ENCODE measurements at regions not wholly inside any gene's neighbourhood (a gene's known extent, or its start where the extent isn't known, plus 50 kb on each side); places are given as distances from the start of the nearest gene placed in this dataset.

DNA sequence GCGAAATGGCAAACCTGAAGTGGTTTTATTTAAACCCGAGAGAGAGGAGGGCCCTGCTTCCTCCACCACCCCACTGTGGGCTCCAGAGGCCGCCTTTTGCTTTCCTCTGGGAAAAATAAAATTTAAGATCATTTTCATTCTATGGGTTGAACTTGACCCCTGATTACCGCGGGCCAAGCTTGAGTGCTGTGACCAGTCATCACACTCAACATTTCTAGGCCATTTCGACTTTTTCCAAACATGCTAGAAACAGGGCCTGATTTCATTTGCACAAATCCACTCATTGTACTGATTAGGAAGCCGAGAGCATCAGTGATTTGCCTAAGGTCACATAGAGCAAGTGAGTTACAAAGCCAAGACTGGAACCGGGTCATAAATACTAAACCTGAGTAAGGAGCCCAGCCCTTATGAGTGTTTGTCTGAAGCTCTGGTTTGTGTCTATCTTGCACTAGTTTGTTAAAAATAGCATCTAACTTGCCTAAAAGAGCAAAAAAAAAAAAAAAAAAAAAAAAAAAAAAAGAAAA, 179.7 kb downstream of the DLL1 start:
- H3K36me3 Mint-ChIP-seq (ENCODE audit: insufficient read depth): no peaks in the 10 kb centered on the region
- H3K9me3 Mint-ChIP-seq (ENCODE audit: low read depth): no peaks in the 10 kb centered on the region
- DNase-seq (ENCODE audit: low spot score, unreplicated experiment): no peak
- no peak overlapping the region for H3K4me3 Mint-ChIP-seq (ENCODE audit: low read depth)
- TF ChIP-seq, protein P1, sequence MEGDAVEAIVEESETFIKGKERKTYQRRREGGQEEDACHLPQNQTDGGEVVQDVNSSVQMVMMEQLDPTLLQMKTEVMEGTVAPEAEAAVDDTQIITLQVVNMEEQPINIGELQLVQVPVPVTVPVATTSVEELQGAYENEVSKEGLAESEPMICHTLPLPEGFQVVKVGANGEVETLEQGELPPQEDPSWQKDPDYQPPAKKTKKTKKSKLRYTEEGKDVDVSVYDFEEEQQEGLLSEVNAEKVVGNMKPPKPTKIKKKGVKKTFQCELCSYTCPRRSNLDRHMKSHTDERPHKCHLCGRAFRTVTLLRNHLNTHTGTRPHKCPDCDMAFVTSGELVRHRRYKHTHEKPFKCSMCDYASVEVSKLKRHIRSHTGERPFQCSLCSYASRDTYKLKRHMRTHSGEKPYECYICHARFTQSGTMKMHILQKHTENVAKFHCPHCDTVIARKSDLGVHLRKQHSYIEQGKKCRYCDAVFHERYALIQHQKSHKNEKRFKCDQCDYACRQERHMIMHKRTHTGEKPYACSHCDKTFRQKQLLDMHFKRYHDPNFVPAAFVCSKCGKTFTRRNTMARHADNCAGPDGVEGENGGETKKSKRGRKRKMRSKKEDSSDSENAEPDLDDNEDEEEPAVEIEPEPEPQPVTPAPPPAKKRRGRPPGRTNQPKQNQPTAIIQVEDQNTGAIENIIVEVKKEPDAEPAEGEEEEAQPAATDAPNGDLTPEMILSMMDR (IDR thresholded peaks at IDR 0.05; ENCODE audit: unreplicated experiment): no peak
- no peak overlapping the region for H3K27ac Mint-ChIP-seq
- H3K4me1 Mint-ChIP-seq (ENCODE audit: low read depth): no peaks in the 10 kb centered on the region
- H3K27me3 Mint-ChIP-seq: peaks cover 25% of the 10 kb centered on the region

DNA sequence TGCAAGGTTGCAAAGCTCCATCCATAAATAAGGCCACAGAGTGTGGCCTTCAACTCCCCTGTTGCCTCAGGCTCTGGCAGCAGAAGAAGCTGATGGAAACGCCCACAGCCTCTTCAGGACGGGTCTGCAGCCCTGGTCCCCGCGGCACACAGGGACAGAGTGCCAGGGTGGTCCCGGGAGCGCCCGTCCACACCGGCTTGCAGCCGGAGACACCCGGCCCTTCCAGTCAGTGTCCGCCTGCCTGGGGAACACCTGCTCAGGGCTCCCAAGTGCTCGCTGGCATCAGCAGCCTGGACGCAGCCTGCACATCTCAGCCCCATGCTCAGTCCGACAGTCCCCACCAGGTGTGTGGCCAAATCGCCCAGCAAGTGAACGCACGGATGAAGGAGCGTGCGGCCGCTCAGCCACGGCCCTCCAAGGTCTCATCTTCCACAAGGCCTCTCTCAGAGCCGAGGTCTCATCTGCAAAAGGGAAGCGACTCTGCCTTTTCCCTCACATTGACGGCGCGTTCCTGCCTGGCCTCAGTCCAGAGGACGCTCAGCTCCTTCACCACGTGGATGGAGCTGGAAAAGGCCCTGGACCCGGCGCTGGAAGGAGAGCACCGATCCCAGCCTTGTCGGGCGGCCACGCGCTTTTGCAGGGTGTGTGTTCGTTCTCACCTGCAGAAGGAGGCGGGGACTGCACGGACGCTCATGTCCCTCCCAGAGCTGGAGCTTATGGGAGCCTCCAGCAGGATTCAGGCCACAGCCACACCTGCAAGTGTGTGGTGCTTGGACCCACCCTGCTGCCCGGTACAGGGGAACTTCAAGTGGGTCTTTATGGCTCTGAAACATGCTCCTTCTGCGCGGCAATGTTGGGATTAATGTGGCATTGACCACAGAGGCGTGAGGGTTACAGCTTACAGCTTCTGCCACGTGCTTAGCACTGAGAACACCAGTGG, 180.4 kb downstream of the DLL1 start:
- no peak for DNase-seq (ENCODE audit: low spot score, unreplicated experiment)
- Mint-ChIP-seq H3K27me3 (peaks cover 26% of the 10 kb centered on the region), H3K4me1 (ENCODE audit: low read depth) (no peaks in the 10 kb centered on the region), H3K27ac (no peak overlapping the region), H3K36me3 (ENCODE audit: insufficient read depth) (no peaks in the 10 kb centered on the region), H3K4me3 (ENCODE audit: low read depth) (no peak overlapping the region), H3K9me3 (ENCODE audit: low read depth) (no peaks in the 10 kb centered on the region)
- TF ChIP-seq, protein P1 (IDR thresholded peaks at IDR 0.05; ENCODE audit: unreplicated experiment): no peak

DNA sequence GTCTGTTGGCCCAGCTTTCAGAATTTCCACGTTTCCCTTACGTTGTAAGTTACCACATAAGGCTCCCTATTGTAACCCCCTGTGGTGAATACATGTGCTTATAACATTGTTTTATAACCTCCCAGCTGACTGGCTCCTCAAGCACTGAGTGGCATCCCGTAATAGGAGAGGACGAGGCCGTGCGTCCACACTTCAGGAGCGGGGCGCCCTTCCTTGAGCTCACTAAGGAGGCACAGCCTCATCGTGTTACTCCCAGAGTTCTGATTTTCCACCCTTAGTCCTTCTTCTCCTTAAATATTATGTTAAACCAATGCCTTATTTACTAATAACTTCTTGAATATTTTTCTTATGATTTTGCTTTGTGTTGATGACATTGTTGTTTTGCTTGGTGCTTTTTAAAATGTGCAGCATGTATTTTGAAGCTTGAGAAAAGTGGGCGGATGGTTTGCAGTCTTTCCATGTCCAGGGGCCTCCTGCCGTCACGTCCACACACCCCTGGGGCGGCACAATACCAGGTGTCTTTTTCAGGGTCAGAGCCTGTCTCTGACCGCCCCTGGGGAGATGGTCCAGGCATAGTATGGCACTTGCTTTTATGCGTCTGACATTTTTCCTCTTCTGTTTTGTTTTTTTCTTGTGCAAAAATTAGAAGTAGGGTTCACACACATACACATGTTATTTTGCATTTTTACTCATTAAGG, 181.8 kb downstream of the DLL1 start:
- H3K4me1 Mint-ChIP-seq (ENCODE audit: low read depth): no peaks in the 10 kb centered on the region
- no peak overlapping the region for H3K27ac Mint-ChIP-seq
- TF ChIP-seq, protein P1 (IDR thresholded peaks at IDR 0.05; ENCODE audit: unreplicated experiment): no peak
- DNase-seq (ENCODE audit: low spot score, unreplicated experiment): no peak
- peaks cover 18% of the 10 kb centered on the region for H3K27me3 Mint-ChIP-seq
- no peaks in the 10 kb centered on the region for H3K36me3 Mint-ChIP-seq (ENCODE audit: insufficient read depth)
- no peaks in the 10 kb centered on the region for H3K9me3 Mint-ChIP-seq (ENCODE audit: low read depth)
- H3K4me3 Mint-ChIP-seq (ENCODE audit: low read depth): no peak overlapping the region

DNA sequence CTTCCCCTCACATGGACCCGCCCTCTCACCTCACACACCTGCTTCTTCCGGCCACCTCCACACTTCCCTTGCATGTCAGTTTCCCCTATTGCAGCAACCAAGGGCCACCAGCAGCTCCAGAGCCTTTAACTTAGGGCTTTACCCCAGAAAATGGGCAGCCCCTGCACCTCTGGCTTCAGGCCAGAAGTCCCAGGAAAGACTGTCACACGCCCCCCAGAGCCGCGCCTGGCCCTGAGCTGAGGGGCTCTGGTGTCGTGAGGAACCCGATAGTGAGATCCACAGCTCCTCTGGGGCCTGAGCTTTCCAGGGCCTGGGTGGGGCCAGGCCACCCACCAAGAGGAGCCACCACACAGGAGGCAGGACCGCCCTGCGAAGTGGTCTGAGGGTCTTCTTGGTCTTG, 182.4 kb downstream of the DLL1 start:
- peaks cover 18% of the 10 kb centered on the region for H3K27me3 Mint-ChIP-seq
- no peak overlapping the region for H3K27ac Mint-ChIP-seq
- H3K4me3 Mint-ChIP-seq (ENCODE audit: low read depth): no peak overlapping the region
- H3K9me3 Mint-ChIP-seq (ENCODE audit: low read depth): no peaks in the 10 kb centered on the region
- TF ChIP-seq, protein P1 (IDR thresholded peaks at IDR 0.05; ENCODE audit: unreplicated experiment): no peak
- no peak for DNase-seq (ENCODE audit: low spot score, unreplicated experiment)
- no peaks in the 10 kb centered on the region for H3K36me3 Mint-ChIP-seq (ENCODE audit: insufficient read depth)
- no peaks in the 10 kb centered on the region for H3K4me1 Mint-ChIP-seq (ENCODE audit: low read depth)

DNA sequence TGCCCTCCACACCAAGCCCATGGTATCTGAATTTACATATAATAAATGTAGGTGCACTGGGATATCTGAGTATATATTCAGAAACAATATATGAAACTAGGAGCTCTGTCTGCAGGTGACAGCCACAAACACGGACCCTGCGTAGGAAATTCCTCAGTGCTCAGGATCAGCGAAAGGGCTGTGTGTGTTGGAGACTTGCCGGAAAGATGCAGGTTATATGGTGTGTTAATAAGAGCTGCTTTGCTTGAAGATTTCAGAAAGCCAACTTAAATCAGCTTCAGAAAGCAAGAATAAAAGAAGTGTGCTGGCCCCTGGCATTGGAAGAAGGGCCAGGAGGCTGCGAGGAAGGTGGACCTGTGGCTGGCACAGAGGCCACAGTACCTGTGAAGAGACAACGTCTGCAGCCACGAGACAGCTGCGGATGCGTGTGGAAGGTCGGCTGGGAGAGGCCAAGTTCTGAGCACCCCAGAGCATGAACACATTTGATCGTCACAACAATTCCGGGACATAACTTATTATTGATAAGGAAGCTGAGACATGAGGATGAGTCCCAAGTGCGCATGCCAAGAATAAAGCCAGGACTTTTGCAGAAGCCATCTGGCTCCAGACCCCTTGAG, 183.2 kb downstream of the DLL1 start:
- no peaks in the 10 kb centered on the region for H3K36me3 Mint-ChIP-seq (ENCODE audit: insufficient read depth)
- DNase-seq (ENCODE audit: low spot score, unreplicated experiment): no peak
- TF ChIP-seq, protein P1 (IDR thresholded peaks at IDR 0.05; ENCODE audit: unreplicated experiment): no peak
- H3K27me3 Mint-ChIP-seq: peaks cover 18% of the 10 kb centered on the region
- H3K4me3 Mint-ChIP-seq (ENCODE audit: low read depth): no peak overlapping the region
- no peak overlapping the region for H3K27ac Mint-ChIP-seq
- H3K4me1 Mint-ChIP-seq (ENCODE audit: low read depth): no peaks in the 10 kb centered on the region
- H3K9me3 Mint-ChIP-seq (ENCODE audit: low read depth): no peaks in the 10 kb centered on the region
